Endothelial cell of umbilical vein (primary cell): ENCODE measurements at regions not wholly inside any gene's neighbourhood (a gene's known extent, or its start where the extent isn't known, plus 50 kb on each side); places are given as distances from the start of the nearest gene placed in this dataset.

Experiments
- CTCF ChIP-seq, 2 donors: IDR thresholded peaks; 1 replicate in 1 of 2; 2 replicates in 1 of 2; pipeline ENCODE4 v1.5.1; 2011; ENCODE audit warnings: low read length in 2 of 2, mild to moderate bottlenecking in 2 of 2, moderate library complexity in 2 of 2, control low read depth in 1 of 2, inconsistent platforms in 1 of 2, low read depth in 1 of 2; ENCODE audit not compliant: insufficient read depth in 1 of 2; ENCODE audit errors: extremely low read depth in 1 of 2
- POLR2A ChIP-seq: IDR thresholded peaks from 2 replicates; pipeline ENCODE4 v1.6.1; 2012; ENCODE audit warnings: low read depth, mild to moderate bottlenecking, control low read depth, low read length
- POLR2AphosphoS5 ChIP-seq: IDR thresholded peaks from 2 replicates; pipeline ENCODE4 v1.6.1; 2012; ENCODE audit warnings: low read depth, mild to moderate bottlenecking, control low read depth, low read length, moderate library complexity; ENCODE audit not compliant: insufficient read depth

GRCh38 chr16:58889516-58889915, 155.4 kb upstream of the GOT2 start:
- TF ChIP-seq CTCF (IDR thresholded peaks at IDR 0.05; ENCODE audit: extremely low read depth in 1 of 2, insufficient read depth in 1 of 2, low read depth in 1 of 2, low read length in 2 of 2) (no peak), POLR2A (no peak), POLR2AphosphoS5 (no peak)
